ENCODE measurements at regions not wholly inside any gene's neighbourhood (a gene's known extent, or its start where the extent isn't known, plus 50 kb on each side); places are given as distances from the start of the nearest gene placed in this dataset.

GRCh38 chr17:62319846-62320245 lies 60.5 kb upstream of the EFCAB3 start:
- TF ChIP-seq ADNP (CRISPR knock-in tag; IDR thresholded peaks at IDR 0.05) (no peak), CTCF (CRISPR knock-in tag; IDR thresholded peaks at IDR 0.05) (no peak), KLF11 (CRISPR knock-in tag; IDR thresholded peaks at IDR 0.05) (no peak)

Data from HepG2 (cell line).